HEK293 (cell line): ENCODE measurements at regions not wholly inside any gene's neighbourhood (a gene's known extent, or its start where the extent isn't known, plus 50 kb on each side); places are given as distances from the start of the nearest gene placed in this dataset.

Experiments used
- CTCF ChIA-PET: fragments of 350-600 bp; formaldehyde crosslinking; extraction: SDS; loops from one replicate; lab custom pipeline; 2021; ENCODE audit warnings: antibody characterized with exemption; lab: Yijun Ruan, JAX
- POLR2A ChIA-PET: fragments of 300-600 bp; formaldehyde crosslinking; extraction: SDS; loops from one replicate; lab custom pipeline; 2020; ENCODE audit warnings: antibody characterized with exemption, inconsistent platforms; lab: Yijun Ruan, JAX
- H3K27ac ChIP-seq: fragments of 200-500 bp; sonication (Bioruptor generic); 2 replicates; pipeline ENCODE4 v1.5.1; 2014; ENCODE audit warnings: low read depth, low read length, control low read depth, inconsistent platforms; ENCODE audit errors: extremely low read depth
- H3K36me3 ChIP-seq, 2 experiments: fragments of 200-500 bp in 1 of 2; sonication (Bioruptor generic) in 1 of 2; 1 replicate in 1 of 2; 2 replicates in 1 of 2; pipeline ENCODE4 v1.5.1; 2014 to 2017; ENCODE audit warnings: inconsistent platforms in 2 of 2, low read length in 2 of 2; ENCODE audit not compliant: control insufficient read depth in 2 of 2, insufficient read depth in 1 of 2
- H3K4me1 ChIP-seq: fragments of 200-500 bp; sonication (Bioruptor generic); 2 replicates; pipeline ENCODE4 v1.5.1; 2014; ENCODE audit warnings: mild to moderate bottlenecking, low read length, inconsistent platforms; ENCODE audit not compliant: control insufficient read depth, insufficient read depth
- H3K4me3 ChIP-seq: 2 replicates; pipeline ENCODE4 v1.5.1; 2011; ENCODE audit warnings: low read depth, mild to moderate bottlenecking, control low read depth, low read length, moderate library complexity
- H3K9me3 ChIP-seq: fragments of 200-500 bp; sonication (Bioruptor generic); 2 replicates; pipeline ENCODE4 v1.5.1; 2014; ENCODE audit warnings: low read depth, low read length, inconsistent platforms; ENCODE audit not compliant: control insufficient read depth, insufficient read depth
- KLF16 ChIP-seq: fragments of 450-650 bp; formaldehyde crosslinking; IDR thresholded peaks from 2 replicates; pipeline ENCODE4 v1.5.1; 2017; ENCODE audit warnings: missing biosample characterization, missing genetic modification characterization
- SCRT1 ChIP-seq: fragments of 450-650 bp; formaldehyde crosslinking; IDR thresholded peaks from 2 replicates; pipeline ENCODE4 v1.5.1; 2016; ENCODE audit warnings: missing biosample characterization, missing genetic modification characterization, borderline replicate concordance
- ZBTB7A ChIP-seq: fragments of 450-650 bp; formaldehyde crosslinking; IDR thresholded peaks from 2 replicates; pipeline ENCODE4 v1.5.1; 2016; ENCODE audit warnings: low read depth, missing biosample characterization, missing genetic modification characterization
- ZFP37 ChIP-seq: fragments of 450-650 bp; formaldehyde crosslinking; IDR thresholded peaks from 2 replicates; pipeline ENCODE4 v1.5.1; 2016; ENCODE audit warnings: missing biosample characterization, missing genetic modification characterization
- ZNF138 ChIP-seq: fragments of 450-650 bp; formaldehyde crosslinking; IDR thresholded peaks from 2 replicates; pipeline ENCODE4 v1.5.1; 2016; ENCODE audit warnings: missing biosample characterization, missing genetic modification characterization, borderline replicate concordance
- ZNF155 ChIP-seq: fragments of 450-650 bp; formaldehyde crosslinking; IDR thresholded peaks from 2 replicates; pipeline ENCODE4 v1.5.1; 2016; ENCODE audit warnings: missing biosample characterization, missing genetic modification characterization
- ZNF292 ChIP-seq: fragments of 450-650 bp; formaldehyde crosslinking; IDR thresholded peaks from 2 replicates; pipeline ENCODE4 v1.5.1; 2016; ENCODE audit warnings: low read depth, missing biosample characterization, missing genetic modification characterization, borderline replicate concordance
- ZNF350 ChIP-seq: fragments of 450-650 bp; formaldehyde crosslinking; IDR thresholded peaks from 2 replicates; pipeline ENCODE4 v1.5.0; 2017; ENCODE audit warnings: missing biosample characterization, mild to moderate bottlenecking, missing genetic modification characterization
- ZNF48 ChIP-seq: fragments of 450-650 bp; formaldehyde crosslinking; IDR thresholded peaks from 2 replicates; pipeline ENCODE4 v1.5.1; 2016; ENCODE audit warnings: missing biosample characterization, missing genetic modification characterization
- ZNF555 ChIP-seq: fragments of 450-650 bp; formaldehyde crosslinking; conservative IDR thresholded peaks from 2 replicates; pipeline ENCODE4 v1.5.1; 2017; ENCODE audit warnings: missing biosample characterization, mild to moderate bottlenecking, missing genetic modification characterization, inconsistent platforms
- ZNF558 ChIP-seq: fragments of 450-650 bp; formaldehyde crosslinking; IDR thresholded peaks from 2 replicates; pipeline ENCODE4 v1.5.1; 2016; ENCODE audit warnings: missing biosample characterization, missing genetic modification characterization
- ZNF571 ChIP-seq: fragments of 450-650 bp; formaldehyde crosslinking; IDR thresholded peaks from 2 replicates; pipeline ENCODE4 v1.5.0; 2017; ENCODE audit warnings: missing biosample characterization, missing genetic modification characterization
- ZNF791 ChIP-seq: fragments of 450-650 bp; formaldehyde crosslinking; IDR thresholded peaks from 2 replicates; pipeline ENCODE4 v1.5.1; 2016; ENCODE audit warnings: missing biosample characterization, missing genetic modification characterization
- TF ChIP-seq, protein P1 (sequence below): fragments of 450-650 bp; formaldehyde crosslinking; IDR thresholded peaks from 2 replicates; pipeline ENCODE4 v1.5.1; 2016; ENCODE audit warnings: missing biosample characterization, missing genetic modification characterization, borderline replicate concordance
- TF ChIP-seq, protein P2 (sequence below): fragments of 450-650 bp; formaldehyde crosslinking; IDR thresholded peaks from 2 replicates; pipeline ENCODE4 v1.5.1; 2017; ENCODE audit warnings: missing biosample characterization, missing genetic modification characterization
- TF ChIP-seq, protein P3 (sequence below): fragments of 450-650 bp; formaldehyde crosslinking; IDR thresholded peaks from 2 replicates; pipeline ENCODE4 v1.5.1; 2016; ENCODE audit warnings: missing biosample characterization, missing genetic modification characterization
- TF ChIP-seq, protein P4 (sequence below): fragments of 450-650 bp; formaldehyde crosslinking; IDR thresholded peaks from 2 replicates; pipeline ENCODE4 v1.5.1; 2017; ENCODE audit warnings: missing biosample characterization, missing genetic modification characterization
- TF ChIP-seq, protein P5 (sequence below): fragments of 450-650 bp; formaldehyde crosslinking; IDR thresholded peaks from 2 replicates; pipeline ENCODE4 v1.5.1; 2016; ENCODE audit warnings: missing biosample characterization, missing genetic modification characterization

DNA sequence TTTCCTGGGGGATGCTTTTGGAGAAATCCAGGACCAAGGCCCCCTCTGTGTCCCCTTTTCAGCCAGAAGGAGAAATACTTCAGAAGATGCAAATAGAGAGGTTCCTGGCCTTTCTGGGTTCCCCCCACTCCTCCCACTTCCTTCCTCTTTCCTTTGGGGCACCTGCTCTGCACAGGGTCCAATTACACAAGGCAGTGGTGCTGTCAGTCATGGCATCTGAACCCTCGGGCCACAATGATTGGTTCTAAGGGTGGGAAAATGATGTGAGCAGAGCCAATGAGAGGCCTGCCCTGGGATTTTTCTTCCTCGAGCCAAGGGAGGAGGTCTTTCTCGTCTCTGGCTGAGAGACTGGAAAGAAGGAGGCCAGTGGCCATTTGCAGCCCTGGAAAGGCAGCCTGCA, 282.2 kb downstream of the NPHP4 start:
- ChIA-PET POLR2A (no interaction called here), CTCF (interaction anchor here (0.7 kb wide), 1 partner anchor 17 kb away, joined by 3 read pairs; no protein-coding TSS in a partner anchor)
- H3K9me3 ChIP-seq: no peaks in the 10 kb centered on the region
- TF ChIP-seq, protein P1, sequence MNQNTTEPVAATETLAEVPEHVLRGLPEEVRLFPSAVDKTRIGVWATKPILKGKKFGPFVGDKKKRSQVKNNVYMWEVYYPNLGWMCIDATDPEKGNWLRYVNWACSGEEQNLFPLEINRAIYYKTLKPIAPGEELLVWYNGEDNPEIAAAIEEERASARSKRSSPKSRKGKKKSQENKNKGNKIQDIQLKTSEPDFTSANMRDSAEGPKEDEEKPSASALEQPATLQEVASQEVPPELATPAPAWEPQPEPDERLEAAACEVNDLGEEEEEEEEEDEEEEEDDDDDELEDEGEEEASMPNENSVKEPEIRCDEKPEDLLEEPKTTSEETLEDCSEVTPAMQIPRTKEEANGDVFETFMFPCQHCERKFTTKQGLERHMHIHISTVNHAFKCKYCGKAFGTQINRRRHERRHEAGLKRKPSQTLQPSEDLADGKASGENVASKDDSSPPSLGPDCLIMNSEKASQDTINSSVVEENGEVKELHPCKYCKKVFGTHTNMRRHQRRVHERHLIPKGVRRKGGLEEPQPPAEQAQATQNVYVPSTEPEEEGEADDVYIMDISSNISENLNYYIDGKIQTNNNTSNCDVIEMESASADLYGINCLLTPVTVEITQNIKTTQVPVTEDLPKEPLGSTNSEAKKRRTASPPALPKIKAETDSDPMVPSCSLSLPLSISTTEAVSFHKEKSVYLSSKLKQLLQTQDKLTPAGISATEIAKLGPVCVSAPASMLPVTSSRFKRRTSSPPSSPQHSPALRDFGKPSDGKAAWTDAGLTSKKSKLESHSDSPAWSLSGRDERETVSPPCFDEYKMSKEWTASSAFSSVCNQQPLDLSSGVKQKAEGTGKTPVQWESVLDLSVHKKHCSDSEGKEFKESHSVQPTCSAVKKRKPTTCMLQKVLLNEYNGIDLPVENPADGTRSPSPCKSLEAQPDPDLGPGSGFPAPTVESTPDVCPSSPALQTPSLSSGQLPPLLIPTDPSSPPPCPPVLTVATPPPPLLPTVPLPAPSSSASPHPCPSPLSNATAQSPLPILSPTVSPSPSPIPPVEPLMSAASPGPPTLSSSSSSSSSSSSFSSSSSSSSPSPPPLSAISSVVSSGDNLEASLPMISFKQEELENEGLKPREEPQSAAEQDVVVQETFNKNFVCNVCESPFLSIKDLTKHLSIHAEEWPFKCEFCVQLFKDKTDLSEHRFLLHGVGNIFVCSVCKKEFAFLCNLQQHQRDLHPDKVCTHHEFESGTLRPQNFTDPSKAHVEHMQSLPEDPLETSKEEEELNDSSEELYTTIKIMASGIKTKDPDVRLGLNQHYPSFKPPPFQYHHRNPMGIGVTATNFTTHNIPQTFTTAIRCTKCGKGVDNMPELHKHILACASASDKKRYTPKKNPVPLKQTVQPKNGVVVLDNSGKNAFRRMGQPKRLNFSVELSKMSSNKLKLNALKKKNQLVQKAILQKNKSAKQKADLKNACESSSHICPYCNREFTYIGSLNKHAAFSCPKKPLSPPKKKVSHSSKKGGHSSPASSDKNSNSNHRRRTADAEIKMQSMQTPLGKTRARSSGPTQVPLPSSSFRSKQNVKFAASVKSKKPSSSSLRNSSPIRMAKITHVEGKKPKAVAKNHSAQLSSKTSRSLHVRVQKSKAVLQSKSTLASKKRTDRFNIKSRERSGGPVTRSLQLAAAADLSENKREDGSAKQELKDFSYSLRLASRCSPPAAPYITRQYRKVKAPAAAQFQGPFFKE: no peak
- no peak for TF ChIP-seq ZNF138 (tag by site-specific recombination)
- TF ChIP-seq ZFP37 (tag by site-specific recombination): no peak
- TF ChIP-seq ZNF48 (tag by site-specific recombination): no peak
- TF ChIP-seq ZNF555 (tag by site-specific recombination): no peak
- no peak for TF ChIP-seq ZNF292 (tag by site-specific recombination)
- TF ChIP-seq, protein P2, sequence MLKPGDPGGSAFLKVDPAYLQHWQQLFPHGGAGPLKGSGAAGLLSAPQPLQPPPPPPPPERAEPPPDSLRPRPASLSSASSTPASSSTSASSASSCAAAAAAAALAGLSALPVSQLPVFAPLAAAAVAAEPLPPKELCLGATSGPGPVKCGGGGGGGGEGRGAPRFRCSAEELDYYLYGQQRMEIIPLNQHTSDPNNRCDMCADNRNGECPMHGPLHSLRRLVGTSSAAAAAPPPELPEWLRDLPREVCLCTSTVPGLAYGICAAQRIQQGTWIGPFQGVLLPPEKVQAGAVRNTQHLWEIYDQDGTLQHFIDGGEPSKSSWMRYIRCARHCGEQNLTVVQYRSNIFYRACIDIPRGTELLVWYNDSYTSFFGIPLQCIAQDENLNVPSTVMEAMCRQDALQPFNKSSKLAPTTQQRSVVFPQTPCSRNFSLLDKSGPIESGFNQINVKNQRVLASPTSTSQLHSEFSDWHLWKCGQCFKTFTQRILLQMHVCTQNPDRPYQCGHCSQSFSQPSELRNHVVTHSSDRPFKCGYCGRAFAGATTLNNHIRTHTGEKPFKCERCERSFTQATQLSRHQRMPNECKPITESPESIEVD: no peak
- no peak for TF ChIP-seq ZNF350 (tag by site-specific recombination)
- no peak for TF ChIP-seq ZBTB7A
- no peak for TF ChIP-seq SCRT1 (tag by site-specific recombination)
- TF ChIP-seq ZNF791 (tag by site-specific recombination): no peak
- TF ChIP-seq, protein P3, sequence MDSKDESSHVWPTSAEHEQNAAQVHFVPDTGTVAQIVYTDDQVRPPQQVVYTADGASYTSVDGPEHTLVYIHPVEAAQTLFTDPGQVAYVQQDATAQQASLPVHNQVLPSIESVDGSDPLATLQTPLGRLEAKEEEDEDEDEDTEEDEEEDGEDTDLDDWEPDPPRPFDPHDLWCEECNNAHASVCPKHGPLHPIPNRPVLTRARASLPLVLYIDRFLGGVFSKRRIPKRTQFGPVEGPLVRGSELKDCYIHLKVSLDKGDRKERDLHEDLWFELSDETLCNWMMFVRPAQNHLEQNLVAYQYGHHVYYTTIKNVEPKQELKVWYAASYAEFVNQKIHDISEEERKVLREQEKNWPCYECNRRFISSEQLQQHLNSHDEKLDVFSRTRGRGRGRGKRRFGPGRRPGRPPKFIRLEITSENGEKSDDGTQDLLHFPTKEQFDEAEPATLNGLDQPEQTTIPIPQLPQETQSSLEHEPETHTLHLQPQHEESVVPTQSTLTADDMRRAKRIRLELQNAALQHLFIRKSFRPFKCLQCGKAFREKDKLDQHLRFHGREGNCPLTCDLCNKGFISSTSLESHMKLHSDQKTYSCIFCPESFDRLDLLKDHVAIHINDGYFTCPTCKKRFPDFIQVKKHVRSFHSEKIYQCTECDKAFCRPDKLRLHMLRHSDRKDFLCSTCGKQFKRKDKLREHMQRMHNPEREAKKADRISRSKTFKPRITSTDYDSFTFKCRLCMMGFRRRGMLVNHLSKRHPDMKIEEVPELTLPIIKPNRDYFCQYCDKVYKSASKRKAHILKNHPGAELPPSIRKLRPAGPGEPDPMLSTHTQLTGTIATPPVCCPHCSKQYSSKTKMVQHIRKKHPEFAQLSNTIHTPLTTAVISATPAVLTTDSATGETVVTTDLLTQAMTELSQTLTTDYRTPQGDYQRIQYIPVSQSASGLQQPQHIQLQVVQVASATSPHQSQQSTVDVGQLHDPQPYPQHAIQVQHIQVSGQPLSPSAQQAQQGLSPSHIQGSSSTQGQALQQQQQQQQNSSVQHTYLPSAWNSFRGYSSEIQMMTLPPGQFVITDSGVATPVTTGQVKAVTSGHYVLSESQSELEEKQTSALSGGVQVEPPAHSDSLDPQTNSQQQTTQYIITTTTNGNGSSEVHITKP (tag by site-specific recombination): no peak
- TF ChIP-seq, protein P4, sequence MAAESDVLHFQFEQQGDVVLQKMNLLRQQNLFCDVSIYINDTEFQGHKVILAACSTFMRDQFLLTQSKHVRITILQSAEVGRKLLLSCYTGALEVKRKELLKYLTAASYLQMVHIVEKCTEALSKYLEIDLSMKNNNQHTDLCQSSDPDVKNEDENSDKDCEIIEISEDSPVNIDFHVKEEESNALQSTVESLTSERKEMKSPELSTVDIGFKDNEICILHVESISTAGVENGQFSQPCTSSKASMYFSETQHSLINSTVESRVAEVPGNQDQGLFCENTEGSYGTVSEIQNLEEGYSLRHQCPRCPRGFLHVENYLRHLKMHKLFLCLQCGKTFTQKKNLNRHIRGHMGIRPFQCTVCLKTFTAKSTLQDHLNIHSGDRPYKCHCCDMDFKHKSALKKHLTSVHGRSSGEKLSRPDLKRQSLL (tag by site-specific recombination): no peak
- TF ChIP-seq, protein P5, sequence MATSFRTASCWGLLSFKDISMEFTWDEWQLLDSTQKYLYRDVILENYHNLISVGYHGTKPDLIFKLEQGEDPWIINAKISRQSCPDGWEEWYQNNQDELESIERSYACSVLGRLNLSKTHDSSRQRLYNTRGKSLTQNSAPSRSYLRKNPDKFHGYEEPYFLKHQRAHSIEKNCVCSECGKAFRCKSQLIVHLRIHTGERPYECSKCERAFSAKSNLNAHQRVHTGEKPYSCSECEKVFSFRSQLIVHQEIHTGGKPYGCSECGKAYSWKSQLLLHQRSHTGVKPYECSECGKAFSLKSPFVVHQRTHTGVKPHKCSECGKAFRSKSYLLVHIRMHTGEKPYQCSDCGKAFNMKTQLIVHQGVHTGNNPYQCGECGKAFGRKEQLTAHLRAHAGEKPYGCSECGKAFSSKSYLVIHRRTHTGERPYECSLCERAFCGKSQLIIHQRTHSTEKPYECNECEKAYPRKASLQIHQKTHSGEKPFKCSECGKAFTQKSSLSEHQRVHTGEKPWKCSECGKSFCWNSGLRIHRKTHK (tag by site-specific recombination): no peak
- no peak for TF ChIP-seq KLF16 (tag by site-specific recombination)
- TF ChIP-seq ZNF558 (tag by site-specific recombination): no peak
- no peak for TF ChIP-seq ZNF155 (tag by site-specific recombination)
- TF ChIP-seq ZNF571 (tag by site-specific recombination): no peak
- H3K4me3 ChIP-seq: no peak overlapping the region
- H3K27ac ChIP-seq: no peak overlapping the region
- H3K36me3 ChIP-seq: no peaks in the 10 kb centered on the region
- no peaks in the 10 kb centered on the region for H3K4me1 ChIP-seq
